Spleen (tissue), 11 donors: ENCODE measurements at regions not wholly inside any gene's neighbourhood (a gene's known extent, or its start where the extent isn't known, plus 50 kb on each side); places are given as distances from the start of the nearest gene placed in this dataset.
A peak's percentile ranks its signal among the peaks of the same experiment; 100 is the strongest.

ENCODE experiments used
- DNase-seq: peaks from one replicate; pipeline ENCODE4 v3.0.0-alpha.2; 2020
- H3K27ac ChIP-seq, 8 donors: fragments of 200-600 bp; sonication (generic) in 7 of 8; 1 replicate in 4 of 8; 2 replicates in 4 of 8; pipeline versions ENCODE4 v1.5.0 to v1.8.0; 2016 to 2021; ENCODE audit warnings: inconsistent platforms in 4 of 8, mild to moderate bottlenecking in 4 of 8, moderate library complexity in 1 of 8
- H3K27me3 ChIP-seq, 7 donors: fragments of 200-600 bp; sonication (generic) in 6 of 7; replicated peaks in 1 of 7; 1 replicate in 4 of 7; 2 replicates in 3 of 7; pipeline versions ENCODE4 v1.5.0 to v1.8.0; 2016 to 2021; ENCODE audit warnings: inconsistent platforms in 3 of 7, mild to moderate bottlenecking in 1 of 7
- H3K36me3 ChIP-seq, 6 donors: fragments of 200-600 bp; sonication (generic) in 5 of 6; 1 replicate in 4 of 6; 2 replicates in 2 of 6; pipeline versions ENCODE4 v1.5.0 to v1.8.0; 2016 to 2021; ENCODE audit warnings: inconsistent platforms in 2 of 6
- H3K4me1 ChIP-seq, 6 donors: fragments of 200-600 bp; sonication (generic) in 5 of 6; 1 replicate in 3 of 6; 2 replicates in 3 of 6; pipeline versions ENCODE4 v1.5.0 to v1.8.0; 2016 to 2021; ENCODE audit warnings: inconsistent platforms in 3 of 6
- H3K4me3 ChIP-seq, 8 donors: fragments of 200-600 bp; sonication (generic) in 7 of 8; 1 replicate in 4 of 8; 2 replicates in 4 of 8; pipeline versions ENCODE4 v1.5.0 to v1.8.0; 2016 to 2021; ENCODE audit warnings: inconsistent platforms in 4 of 8, mild to moderate bottlenecking in 4 of 8, moderate library complexity in 2 of 8
- H3K9me3 ChIP-seq, 8 donors: fragments of 200-600 bp; sonication (generic) in 7 of 8; 1 replicate in 4 of 8; 2 replicates in 4 of 8; pipeline versions ENCODE4 v1.5.0 to v1.8.0; 2016 to 2021; ENCODE audit warnings: inconsistent platforms in 4 of 8
- CTCF ChIP-seq, 11 experiments: fragments of 200-600 bp in 7 of 11; fragments of 450-650 bp in 4 of 11; sonication (generic) in 4 of 11; IDR thresholded peaks in 8 of 11; conservative IDR thresholded peaks in 3 of 11; 1 replicate in 7 of 11; 2 replicates in 4 of 11; pipeline versions ENCODE4 v1.4.0 to v1.8.0; 2016 to 2021; ENCODE audit warnings: antibody characterized with exemption in 11 of 11, inconsistent platforms in 4 of 11, mild to moderate bottlenecking in 1 of 11
- POLR2A ChIP-seq, 3 donors: fragments of 450-650 bp; IDR thresholded peaks; one replicate each; pipeline ENCODE4 v1.5.1; 2017; ENCODE audit warnings: antibody characterized with exemption in 3 of 3, mild to moderate bottlenecking in 1 of 3
- POLR2AphosphoS5 ChIP-seq, 3 donors: sonication (generic); formaldehyde crosslinking; IDR thresholded peaks; one replicate each; pipeline ENCODE4 v1.5.1; 2017; ENCODE audit warnings: antibody characterized with exemption in 3 of 3
- WGBS, 5 donors: extraction: QIAGEN DNeasy Blood & Tissue Kit in 3 of 5; methylation state at CpG; one replicate each; pipeline versions ENCODE4 v1.1.5 to v1.1.7; 2013 to 2018; 5-methylcytosine and 5-hydroxymethylcytosine counted together
- intact Hi-C: fragments of 100-400 bp; cut with DNase I; formaldehyde crosslinking; loops from one replicate; pipeline ENCODE4 v1.15.0; 2023; ENCODE audit warnings: low total_unique reads
- donor health status: healthy with polysubstance abuse.
- donor health status: DM: no; HTN: no; CAD: no; lungs with moderate emphysema.
- donor health status: DM: no; HTN: no; CAD: no.
- donor health status: Bipolar disorder and iron deficiency.
- donor health status: healthy.
- donor health status: DM: no; HTN: no; CAD: no.
- donor health status: DM: yes; HTN: yes; CAD: no.

GRCh38 chr21:28746166-28746565, 246.5 kb downstream of the LTN1 start:
- Histone ChIP-seq H3K4me1 (peaks cover 5 to 17% (median 14%) of the 10 kb centered on the region in 6 donors), H3K4me3 (no peak overlapping the region), H3K9me3 (peaks cover 0 to 3% (median 0%) of the 10 kb centered on the region in 8 donors), H3K36me3 (no peaks in the 10 kb centered on the region), H3K27ac (no peak overlapping the region), H3K27me3 (no peaks in the 10 kb centered on the region)
- 49 to 77% (median 71%) methylated on average over 4 of the region's 4 CpGs for whole genome bisulfite sequencing, 5 donors
- no peak for DNase-seq
- intact Hi-C loops = loop anchor here (5.0 to 10.0 kb wide), 3 partner anchors 229 to 1901 kb away; partner anchors contain the start of gene ADAMTS1
- TF ChIP-seq CTCF (IDR thresholded peaks at IDR 0.05 in 8 of 11, conservative IDR thresholded peaks at IDR 0.05 in 3 of 11) (no peak), POLR2AphosphoS5 (IDR thresholded peaks at IDR 0.05) (no peak), POLR2A (IDR thresholded peaks at IDR 0.05) (no peak)

- DNase-seq = peak; percentile 77
- intact Hi-C loops = loop anchor here (5.0 to 10.0 kb wide), 3 partner anchors 228 to 1901 kb away; partner anchors contain the start of gene ADAMTS1
- H3K4me3 ChIP-seq = peak overlapping the region; percentile 25 to 65 (median 33)
- 3 to 9% (median 5%) methylated on average over 16 of the region's 16 CpGs for WGBS, 5 donors
- peaks cover 5 to 17% (median 14%) of the 10 kb centered on the region in 6 donors for H3K4me1 ChIP-seq
- no peaks in the 10 kb centered on the region for H3K36me3 ChIP-seq
- TF ChIP-seq POLR2A (IDR thresholded peaks at IDR 0.05) (no peak), CTCF (IDR thresholded peaks at IDR 0.05 in 8 of 11, conservative IDR thresholded peaks at IDR 0.05 in 3 of 11) (peak; percentile 63 to 96 (median 83))
- H3K27me3 ChIP-seq = no peaks in the 10 kb centered on the region
- H3K9me3 ChIP-seq = peaks cover 0 to 3% (median 0%) of the 10 kb centered on the region in 8 donors
- H3K27ac ChIP-seq = peak overlapping the region in 5 of 8 donors; percentile 30 to 58 (median 49)
Observed at GRCh38 chr21:28745131-28746016, 247.3 kb downstream of the LTN1 start.

- no peaks in the 10 kb centered on the region for H3K27me3 ChIP-seq
- peaks cover 0 to 3% (median 0%) of the 10 kb centered on the region in 8 donors for H3K9me3 ChIP-seq
- no peak overlapping the region for H3K4me3 ChIP-seq
- peaks cover 5 to 23% (median 18%) of the 10 kb centered on the region in 6 donors for H3K4me1 ChIP-seq
- 39 to 94% (median 63%) methylated on average over 1 of the region's 1 CpG for WGBS, 5 donors
- TF ChIP-seq POLR2AphosphoS5 (IDR thresholded peaks at IDR 0.05) = no peak
- no peak for TF ChIP-seq POLR2A (IDR thresholded peaks at IDR 0.05)
- no peak for TF ChIP-seq CTCF (IDR thresholded peaks at IDR 0.05 in 8 of 11, conservative IDR thresholded peaks at IDR 0.05 in 3 of 11)
- H3K36me3 ChIP-seq = no peaks in the 10 kb centered on the region
- intact Hi-C loops = loop anchor here (10.0 kb wide), 2 partner anchors 689 to 1899 kb away; partner anchors contain the start of gene ADAMTS1
- no peak overlapping the region for H3K27ac ChIP-seq
- DNase-seq = no peak
Observed at GRCh38 chr21:28743723-28744122, 249.0 kb downstream of the LTN1 start.

- intact Hi-C loops = loop anchor here (10.0 kb wide), 2 partner anchors 688 to 1898 kb away; partner anchors contain the start of gene ADAMTS1
- 40 to 46% (median 41%) methylated on average over 3 of the region's 3 CpGs for WGBS, 5 donors
- peaks cover 5 to 24% (median 20%) of the 10 kb centered on the region in 6 donors for H3K4me1 ChIP-seq
Observed at GRCh38 chr21:28742527-28742926, 250.2 kb downstream of the LTN1 start.

More at GRCh38 chr21:28742527-28742926, 250.2 kb downstream of the LTN1 start:
- peaks cover 0 to 3% (median 0%) of the 10 kb centered on the region in 8 donors for H3K9me3 ChIP-seq
- H3K4me3 ChIP-seq = no peak overlapping the region
- DNase-seq = no peak
- H3K27me3 ChIP-seq = no peaks in the 10 kb centered on the region
- TF ChIP-seq POLR2A (IDR thresholded peaks at IDR 0.05) (no peak), POLR2AphosphoS5 (IDR thresholded peaks at IDR 0.05) (no peak), CTCF (IDR thresholded peaks at IDR 0.05 in 8 of 11, conservative IDR thresholded peaks at IDR 0.05 in 3 of 11) (peak in 1 of 11 experiments; percentile 21)
- H3K27ac ChIP-seq = no peak overlapping the region
- H3K36me3 ChIP-seq = no peaks in the 10 kb centered on the region
